Lower lobe of right lung (tissue), 2 donors: ENCODE measurements at regions not wholly inside any gene's neighbourhood (a gene's known extent, or its start where the extent isn't known, plus 50 kb on each side); places are given as distances from the start of the nearest gene placed in this dataset.
"Not testable (repeated sequence)": the region's sequence is repeated elsewhere in the genome, so short reads cannot be mapped to it uniquely, and the experiment has no call there.

Source experiments
- ATAC-seq, 2 donors: fragments of 200-7000 bp; cut with Tn5 transposase; one replicate each; pipeline ENCODE4 v1.9.1; 2020 to 2022; ENCODE audit warnings: mild to moderate bottlenecking in 2 of 2, moderate library complexity in 2 of 2
- DNase-seq: peaks from one replicate; pipeline ENCODE4 v3.0.0-alpha.2; 2020
- H3K27ac ChIP-seq: fragments of 200-600 bp; one replicate; pipeline ENCODE4 v1.8.0; 2022
- H3K27me3 ChIP-seq: fragments of 200-600 bp; one replicate; pipeline ENCODE4 v1.8.0; 2022; ENCODE audit warnings: low read depth
- H3K36me3 ChIP-seq: fragments of 200-600 bp; one replicate; pipeline ENCODE4 v1.8.0; 2022; ENCODE audit warnings: mild to moderate bottlenecking
- H3K4me1 ChIP-seq: fragments of 200-600 bp; one replicate; pipeline ENCODE4 v1.8.0; 2022
- H3K4me3 ChIP-seq: fragments of 200-600 bp; one replicate; pipeline ENCODE4 v1.8.0; 2022; ENCODE audit warnings: mild to moderate bottlenecking
- H3K9me3 ChIP-seq: fragments of 200-600 bp; one replicate; pipeline ENCODE4 v1.8.0; 2022
- intact Hi-C: fragments of 100-400 bp; cut with DNase I; formaldehyde crosslinking; loops from one replicate; pipeline ENCODE4 v1.11.0; 2022
- TF ChIP-seq, protein P1 (sequence below): fragments of 200-600 bp; IDR thresholded peaks from one replicate; pipeline ENCODE4 v1.8.0; 2022; ENCODE audit warnings: antibody characterized with exemption, mild to moderate bottlenecking
- donor health status: DM: no; HTN: yes; CAD: no; lungs with severe emphysema.

DNA sequence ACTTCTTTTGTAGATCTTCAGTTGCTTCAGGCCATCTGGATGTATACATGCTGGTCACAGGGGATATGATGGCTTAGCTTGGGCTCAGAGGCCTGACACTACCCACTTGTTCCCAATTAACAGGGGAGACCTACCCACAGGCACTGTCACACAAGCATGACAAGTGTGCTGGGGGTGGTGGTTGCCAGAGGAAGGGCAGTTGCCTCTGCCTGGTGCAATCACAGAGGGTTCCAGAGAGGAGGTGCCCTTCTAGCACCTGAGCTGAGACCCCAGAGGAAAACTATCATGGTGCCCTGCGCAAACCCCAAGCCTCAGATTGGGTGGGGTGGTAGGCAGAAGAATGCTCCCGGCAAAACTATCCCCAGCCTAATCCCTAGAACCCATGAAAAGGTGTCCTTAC lies 65.6 kb upstream of the NANOS1 start:
- DNase-seq = no peak

DNA sequence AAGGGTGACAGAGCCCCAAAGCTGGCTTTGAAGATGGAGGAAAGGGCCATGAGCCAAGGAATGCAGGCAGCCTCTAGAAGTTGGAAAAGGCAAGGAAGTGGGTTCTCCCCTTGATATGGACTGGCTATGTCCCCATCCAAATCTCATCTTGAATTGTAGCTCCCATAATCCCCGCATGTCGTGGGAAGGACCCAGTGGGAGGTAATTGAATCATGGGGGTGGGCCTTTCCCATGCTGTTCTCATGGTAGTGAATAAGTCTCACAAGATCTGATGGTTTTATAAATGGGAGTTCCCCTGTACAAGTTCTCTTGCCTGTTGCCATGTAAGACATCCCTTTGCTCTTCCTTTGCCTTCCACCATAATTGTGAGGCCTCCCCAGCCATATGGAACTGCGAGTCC lies 65.0 kb upstream of the NANOS1 start:
- H3K4me1 ChIP-seq, H3K27me3 ChIP-seq, H3K27ac ChIP-seq, ATAC-seq, H3K36me3 ChIP-seq, DNase-seq, H3K9me3 ChIP-seq, intact Hi-C loops, H3K4me3 ChIP-seq: not testable (repeated sequence)

More for the DNA sequence above, 65.6 kb upstream of the NANOS1 start:
- TF ChIP-seq, protein P1, sequence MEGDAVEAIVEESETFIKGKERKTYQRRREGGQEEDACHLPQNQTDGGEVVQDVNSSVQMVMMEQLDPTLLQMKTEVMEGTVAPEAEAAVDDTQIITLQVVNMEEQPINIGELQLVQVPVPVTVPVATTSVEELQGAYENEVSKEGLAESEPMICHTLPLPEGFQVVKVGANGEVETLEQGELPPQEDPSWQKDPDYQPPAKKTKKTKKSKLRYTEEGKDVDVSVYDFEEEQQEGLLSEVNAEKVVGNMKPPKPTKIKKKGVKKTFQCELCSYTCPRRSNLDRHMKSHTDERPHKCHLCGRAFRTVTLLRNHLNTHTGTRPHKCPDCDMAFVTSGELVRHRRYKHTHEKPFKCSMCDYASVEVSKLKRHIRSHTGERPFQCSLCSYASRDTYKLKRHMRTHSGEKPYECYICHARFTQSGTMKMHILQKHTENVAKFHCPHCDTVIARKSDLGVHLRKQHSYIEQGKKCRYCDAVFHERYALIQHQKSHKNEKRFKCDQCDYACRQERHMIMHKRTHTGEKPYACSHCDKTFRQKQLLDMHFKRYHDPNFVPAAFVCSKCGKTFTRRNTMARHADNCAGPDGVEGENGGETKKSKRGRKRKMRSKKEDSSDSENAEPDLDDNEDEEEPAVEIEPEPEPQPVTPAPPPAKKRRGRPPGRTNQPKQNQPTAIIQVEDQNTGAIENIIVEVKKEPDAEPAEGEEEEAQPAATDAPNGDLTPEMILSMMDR = no peak
- H3K27me3 ChIP-seq = peaks cover 3% of the 10 kb centered on the region
- H3K27ac ChIP-seq = no peak overlapping the region
- no peak overlapping the region for H3K4me3 ChIP-seq
- intact Hi-C loops = no loop called here
- ATAC-seq = no peak
- H3K9me3 ChIP-seq = no peaks in the 10 kb centered on the region
- peaks cover 14% of the 10 kb centered on the region for H3K4me1 ChIP-seq
- no peaks in the 10 kb centered on the region for H3K36me3 ChIP-seq

DNA sequence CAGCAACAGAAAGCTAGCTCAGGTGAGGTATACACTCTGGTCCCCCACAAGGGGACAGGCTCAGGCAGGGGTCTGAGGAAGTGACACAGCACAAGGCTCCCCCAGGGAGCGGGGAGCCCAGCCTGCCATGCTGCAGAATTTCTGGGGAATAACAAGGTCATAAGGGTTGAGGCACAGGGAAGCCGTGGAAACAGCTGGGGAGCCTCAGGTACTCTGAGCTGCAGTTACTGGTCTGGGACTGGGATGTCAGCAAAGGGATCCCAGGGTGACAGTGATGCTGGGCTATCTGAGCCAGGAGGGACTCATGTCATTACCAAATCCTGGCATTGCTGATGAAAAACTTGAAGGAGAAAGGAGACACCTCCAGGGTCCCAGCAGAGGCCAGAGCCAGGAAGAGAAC lies 64.4 kb upstream of the NANOS1 start:
- Histone ChIP-seq H3K27me3 (peaks cover 3% of the 10 kb centered on the region), H3K4me3 (no peak overlapping the region), H3K36me3 (no peaks in the 10 kb centered on the region), H3K9me3 (no peaks in the 10 kb centered on the region), H3K4me1 (peaks cover 2% of the 10 kb centered on the region), H3K27ac (no peak overlapping the region)
- ATAC-seq (no peak), DNase-seq (no peak)
- intact Hi-C loops = no loop called here
- TF ChIP-seq, protein P1 = no peak

DNA sequence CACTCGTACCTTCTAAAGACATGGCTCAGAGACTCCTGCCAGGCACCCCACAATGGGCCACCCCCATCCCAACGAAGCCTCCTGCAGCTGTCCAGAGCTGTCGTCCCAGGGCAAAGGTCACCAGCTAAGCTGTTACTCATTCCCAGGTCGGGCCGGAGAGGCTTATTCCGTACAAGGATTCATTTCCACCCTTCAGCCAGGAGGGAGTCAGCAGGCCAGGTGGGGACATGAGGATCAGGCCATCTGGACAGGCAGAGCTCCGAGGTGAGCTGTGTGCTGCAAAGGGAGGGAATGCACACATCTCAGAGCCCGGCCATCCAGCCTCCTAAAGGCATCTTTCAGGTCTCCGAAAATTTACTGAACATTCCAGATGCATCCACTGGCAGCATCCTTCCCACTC lies 63.9 kb upstream of the NANOS1 start:
- H3K27me3 ChIP-seq = peaks cover 3% of the 10 kb centered on the region
- TF ChIP-seq, protein P1 = no peak
- no peaks in the 10 kb centered on the region for H3K9me3 ChIP-seq
- H3K36me3 ChIP-seq = no peaks in the 10 kb centered on the region
- no peak for ATAC-seq
- H3K27ac ChIP-seq = no peak overlapping the region
- no peaks in the 10 kb centered on the region for H3K4me1 ChIP-seq
- no peak for DNase-seq
- intact Hi-C loops = no loop called here
- no peak overlapping the region for H3K4me3 ChIP-seq

DNA sequence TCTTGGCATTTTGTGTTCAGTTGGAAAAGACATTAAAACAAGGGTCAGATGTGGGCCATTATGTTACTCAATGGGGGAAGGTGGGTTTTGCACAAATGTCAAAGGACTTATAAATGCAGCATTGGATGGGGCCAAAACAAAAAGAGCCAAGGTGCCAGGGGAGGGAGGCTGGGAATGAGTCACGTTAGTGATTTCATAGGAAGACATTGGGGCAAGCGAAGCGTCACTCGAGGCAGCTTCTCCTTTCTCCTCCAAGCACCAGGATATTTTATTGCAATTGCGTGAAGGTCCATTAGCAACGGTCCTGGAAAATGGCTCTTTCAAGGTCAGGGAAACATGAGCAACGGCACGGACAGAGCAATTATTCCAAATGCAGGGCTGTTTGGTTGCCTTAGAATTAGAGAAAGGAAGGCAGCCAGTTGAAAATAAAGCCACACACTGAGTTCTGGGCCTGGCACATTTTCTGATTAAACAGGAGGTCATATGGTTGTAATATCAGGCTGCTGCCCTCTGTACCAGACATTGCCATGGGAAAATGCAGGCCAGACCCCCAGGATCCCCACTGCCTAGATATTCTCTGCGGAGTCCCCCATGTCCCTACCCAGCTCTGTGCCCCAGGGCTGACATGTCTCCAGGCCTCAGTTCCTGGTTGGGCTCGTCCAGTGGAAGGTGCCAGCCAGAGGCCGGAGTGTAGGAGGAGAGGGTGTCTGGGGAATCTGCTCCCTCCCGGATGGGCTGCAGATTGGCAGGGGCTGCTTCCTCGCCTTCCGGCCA lies 63.3 kb upstream of the NANOS1 start:
- intact Hi-C loops = no loop called here
- Histone ChIP-seq H3K27ac (no peak overlapping the region), H3K9me3 (no peaks in the 10 kb centered on the region)

DNA sequence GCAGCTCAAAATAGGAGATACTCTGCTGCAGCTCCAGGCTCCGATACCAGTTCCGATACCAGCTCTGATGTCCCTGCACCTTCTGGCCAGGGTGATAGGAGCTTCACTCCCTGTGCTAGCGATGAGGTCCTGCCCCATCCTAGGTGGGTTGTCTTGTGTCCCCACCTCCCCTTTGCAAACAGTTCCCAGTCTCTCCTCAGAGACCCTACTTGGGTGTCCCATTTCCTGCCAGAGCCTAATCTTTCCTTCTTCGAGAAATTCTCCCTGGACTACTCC lies 62.7 kb upstream of the NANOS1 start:
- TF ChIP-seq, protein P1 = no peak
- DNase-seq (no peak), ATAC-seq (no peak)
- no peaks in the 10 kb centered on the region for H3K4me1 ChIP-seq
- H3K9me3 ChIP-seq = no peaks in the 10 kb centered on the region
- no peak overlapping the region for H3K4me3 ChIP-seq
- peaks cover 3% of the 10 kb centered on the region for H3K27me3 ChIP-seq
- no peak overlapping the region for H3K27ac ChIP-seq
- no peaks in the 10 kb centered on the region for H3K36me3 ChIP-seq
- intact Hi-C loops = no loop called here

More for the DNA sequence above, 63.3 kb upstream of the NANOS1 start:
- no peaks in the 10 kb centered on the region for H3K36me3 ChIP-seq
- H3K27me3 ChIP-seq = peaks cover 3% of the 10 kb centered on the region
- TF ChIP-seq, protein P1 = no peak
- H3K4me1 ChIP-seq = no peaks in the 10 kb centered on the region
- DNase-seq (no peak), ATAC-seq (no peak)
- H3K4me3 ChIP-seq = no peak overlapping the region
